Tibial nerve (tissue), 4 donors: ENCODE measurements at regions not wholly inside any gene's neighbourhood (a gene's known extent, or its start where the extent isn't known, plus 50 kb on each side); places are given as distances from the start of the nearest gene placed in this dataset.

Source experiments
- EP300 ChIP-seq, 2 donors: sonication (generic); formaldehyde crosslinking; IDR thresholded peaks; one replicate each; pipeline ENCODE4 v1.6.1; 2017; ENCODE audit warnings: antibody characterized with exemption in 2 of 2, mild to moderate bottlenecking in 1 of 2
- POLR2A ChIP-seq, 2 donors: fragments of 450-650 bp; IDR thresholded peaks; one replicate each; pipeline ENCODE4 v1.6.1; 2017; ENCODE audit warnings: antibody characterized with exemption in 2 of 2, mild to moderate bottlenecking in 2 of 2, moderate library complexity in 2 of 2
- TF ChIP-seq, protein P1 (sequence below), 5 experiments: fragments of 200-600 bp in 3 of 5; fragments of 450-650 bp in 2 of 5; sonication (generic) in 3 of 5; IDR thresholded peaks; one replicate each; pipeline ENCODE4 v1.5.1; 2016 to 2019; ENCODE audit warnings: antibody characterized with exemption in 5 of 5, mild to moderate bottlenecking in 3 of 5, moderate library complexity in 2 of 5

GRCh38 chr2:196356332-196356731 is 185.0 kb upstream of the STK17B start:
- TF ChIP-seq, protein P1, sequence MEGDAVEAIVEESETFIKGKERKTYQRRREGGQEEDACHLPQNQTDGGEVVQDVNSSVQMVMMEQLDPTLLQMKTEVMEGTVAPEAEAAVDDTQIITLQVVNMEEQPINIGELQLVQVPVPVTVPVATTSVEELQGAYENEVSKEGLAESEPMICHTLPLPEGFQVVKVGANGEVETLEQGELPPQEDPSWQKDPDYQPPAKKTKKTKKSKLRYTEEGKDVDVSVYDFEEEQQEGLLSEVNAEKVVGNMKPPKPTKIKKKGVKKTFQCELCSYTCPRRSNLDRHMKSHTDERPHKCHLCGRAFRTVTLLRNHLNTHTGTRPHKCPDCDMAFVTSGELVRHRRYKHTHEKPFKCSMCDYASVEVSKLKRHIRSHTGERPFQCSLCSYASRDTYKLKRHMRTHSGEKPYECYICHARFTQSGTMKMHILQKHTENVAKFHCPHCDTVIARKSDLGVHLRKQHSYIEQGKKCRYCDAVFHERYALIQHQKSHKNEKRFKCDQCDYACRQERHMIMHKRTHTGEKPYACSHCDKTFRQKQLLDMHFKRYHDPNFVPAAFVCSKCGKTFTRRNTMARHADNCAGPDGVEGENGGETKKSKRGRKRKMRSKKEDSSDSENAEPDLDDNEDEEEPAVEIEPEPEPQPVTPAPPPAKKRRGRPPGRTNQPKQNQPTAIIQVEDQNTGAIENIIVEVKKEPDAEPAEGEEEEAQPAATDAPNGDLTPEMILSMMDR (IDR thresholded peaks at IDR 0.05), result no peak
- no peak for TF ChIP-seq EP300 (IDR thresholded peaks at IDR 0.05)
- no peak for TF ChIP-seq POLR2A (IDR thresholded peaks at IDR 0.05)
